Inferior parietal cortex (tissue), 1 donor: ENCODE measurements at regions not wholly inside any gene's neighbourhood (a gene's known extent, or its start where the extent isn't known, plus 50 kb on each side); places are given as distances from the start of the nearest gene placed in this dataset.
"Not testable (repeated sequence)": the region's sequence is repeated elsewhere in the genome, so short reads cannot be mapped to it uniquely, and the experiment has no call there.

Experiments
- DNase-seq: peaks from one replicate; pipeline ENCODE4 v3.0.0-alpha.2; 2016; ENCODE audit errors: extremely low spot score

DNA sequence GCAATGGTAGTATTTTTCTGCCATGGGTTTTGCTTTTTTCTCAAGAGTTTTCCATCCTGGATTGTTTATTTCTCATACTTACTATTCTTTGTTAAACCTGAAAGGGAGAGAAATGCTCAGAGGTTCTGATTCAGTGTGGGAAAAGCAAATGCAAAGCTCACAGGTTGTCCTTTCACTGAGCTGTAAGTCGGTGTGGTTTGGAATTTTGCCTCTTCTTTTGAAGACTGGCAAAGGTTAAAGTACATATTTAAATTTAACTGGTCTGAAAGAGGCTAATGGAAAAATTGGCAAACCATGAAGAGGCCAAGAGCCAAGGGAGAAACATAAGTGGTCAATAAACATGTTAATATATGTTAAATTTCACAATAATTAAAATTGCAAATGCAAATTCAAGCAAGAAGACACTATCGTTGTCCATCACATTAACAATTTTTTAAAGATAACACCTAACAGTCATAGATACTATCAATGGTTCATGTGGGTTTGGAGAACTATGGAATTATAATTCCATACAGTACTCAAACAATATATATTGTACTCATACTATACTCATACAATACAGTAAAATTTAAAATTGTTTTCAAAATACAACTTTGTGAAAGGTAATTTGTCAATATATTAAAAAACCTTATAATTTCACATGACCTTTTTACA lies 246.8 kb upstream of the STT3B start:
- no peak for DNase-seq

DNA sequence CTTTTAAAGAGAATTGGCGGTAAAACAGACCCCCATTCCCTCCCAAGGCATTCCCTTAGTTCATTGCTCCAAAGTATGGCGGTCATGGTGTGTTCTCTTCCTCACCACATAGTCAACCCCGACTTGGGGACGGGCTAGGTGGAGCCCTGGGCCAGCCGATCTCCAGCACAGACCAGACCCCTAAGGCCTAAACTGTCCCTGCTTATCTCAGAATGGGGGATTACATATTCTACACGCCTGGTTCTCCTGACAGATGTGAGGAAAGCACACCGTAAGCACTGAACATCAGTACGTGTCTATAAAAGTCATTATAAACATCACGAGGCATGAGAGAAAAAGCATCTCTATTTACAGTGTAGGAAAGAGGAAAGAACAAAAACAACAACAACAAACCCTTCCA lies 244.5 kb upstream of the STT3B start:
- no peak for DNase-seq

DNA sequence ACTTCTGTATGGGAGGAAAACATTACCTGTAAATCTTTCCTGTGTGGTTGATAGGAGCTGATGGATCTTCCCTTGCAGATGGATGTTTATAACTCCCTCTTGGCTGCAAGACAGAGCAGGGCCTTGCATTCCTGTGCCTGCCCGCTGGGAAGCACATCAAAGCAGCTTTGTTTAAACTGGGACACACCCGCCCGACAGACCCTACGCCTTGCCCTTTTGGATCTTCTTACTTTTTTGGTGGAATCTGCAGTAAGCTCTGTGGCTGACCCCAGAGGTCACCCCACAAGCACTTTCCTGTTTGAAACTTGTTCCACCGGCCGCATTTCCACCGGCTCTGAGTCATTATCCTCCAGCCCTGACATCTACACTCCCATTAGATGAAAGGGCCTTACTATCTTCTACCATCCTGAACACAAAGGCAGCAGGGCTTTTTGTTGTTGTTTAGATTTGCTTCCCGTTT lies 244.1 kb upstream of the STT3B start:
- peak; percentile 9 for DNase-seq

DNA sequence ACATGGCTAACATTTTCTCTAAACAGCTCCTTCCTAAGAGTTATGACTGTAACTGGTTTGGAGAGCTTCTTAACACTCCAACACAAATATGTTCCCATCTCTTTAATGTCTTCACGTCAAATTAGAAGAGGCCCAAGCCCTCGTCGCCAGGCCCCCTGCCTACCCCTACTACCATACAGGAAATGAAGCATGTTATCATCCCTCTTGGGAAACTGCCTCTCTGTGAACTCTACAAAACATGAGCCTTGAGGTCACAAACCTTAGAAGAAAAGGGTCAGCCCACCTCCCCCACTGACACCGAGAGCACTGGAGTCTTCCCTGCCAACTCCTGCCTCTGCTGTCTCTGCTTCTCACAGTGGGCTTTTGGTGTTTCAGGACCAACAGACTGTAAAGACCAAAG lies 243.1 kb upstream of the STT3B start:
- DNase-seq = no peak

DNA sequence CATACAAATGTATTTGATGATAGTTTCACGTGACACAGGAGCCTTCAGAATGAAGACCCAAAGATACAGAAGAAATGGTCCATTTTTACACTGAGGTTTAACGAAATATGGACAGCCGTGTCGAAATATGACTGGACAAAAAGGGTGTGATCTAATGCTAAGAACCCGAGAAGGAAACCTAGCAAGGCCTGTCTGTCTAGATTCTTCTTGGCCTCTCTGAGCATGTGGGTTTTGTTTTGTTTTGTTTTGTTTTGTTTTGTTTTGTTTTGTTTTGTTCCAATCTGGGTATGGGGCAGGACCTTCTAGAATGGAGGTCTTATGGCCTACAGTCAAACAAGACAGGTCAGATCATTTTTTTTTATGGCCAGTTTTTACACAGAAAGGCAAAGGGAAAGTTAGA lies 242.7 kb upstream of the STT3B start:
- no peak for DNase-seq

DNA sequence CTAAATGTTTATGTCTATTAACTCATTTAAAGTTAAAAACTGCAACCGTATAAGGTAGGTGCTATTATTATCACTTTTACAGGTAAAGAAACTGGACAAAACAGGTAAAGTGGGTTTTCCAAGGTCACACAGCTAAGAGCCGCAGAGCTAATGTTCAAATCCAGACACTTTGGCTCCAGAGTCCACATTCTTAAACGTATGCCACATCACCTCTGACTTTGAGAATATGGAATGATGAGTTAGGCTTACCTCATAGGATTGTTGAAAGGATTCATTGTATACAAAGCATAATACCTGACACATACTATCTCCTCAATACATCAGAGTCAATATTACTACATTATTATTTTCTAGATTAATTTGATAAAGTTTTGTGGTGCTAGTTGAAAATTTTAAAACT lies 240.9 kb upstream of the STT3B start:
- no peak for DNase-seq

DNA sequence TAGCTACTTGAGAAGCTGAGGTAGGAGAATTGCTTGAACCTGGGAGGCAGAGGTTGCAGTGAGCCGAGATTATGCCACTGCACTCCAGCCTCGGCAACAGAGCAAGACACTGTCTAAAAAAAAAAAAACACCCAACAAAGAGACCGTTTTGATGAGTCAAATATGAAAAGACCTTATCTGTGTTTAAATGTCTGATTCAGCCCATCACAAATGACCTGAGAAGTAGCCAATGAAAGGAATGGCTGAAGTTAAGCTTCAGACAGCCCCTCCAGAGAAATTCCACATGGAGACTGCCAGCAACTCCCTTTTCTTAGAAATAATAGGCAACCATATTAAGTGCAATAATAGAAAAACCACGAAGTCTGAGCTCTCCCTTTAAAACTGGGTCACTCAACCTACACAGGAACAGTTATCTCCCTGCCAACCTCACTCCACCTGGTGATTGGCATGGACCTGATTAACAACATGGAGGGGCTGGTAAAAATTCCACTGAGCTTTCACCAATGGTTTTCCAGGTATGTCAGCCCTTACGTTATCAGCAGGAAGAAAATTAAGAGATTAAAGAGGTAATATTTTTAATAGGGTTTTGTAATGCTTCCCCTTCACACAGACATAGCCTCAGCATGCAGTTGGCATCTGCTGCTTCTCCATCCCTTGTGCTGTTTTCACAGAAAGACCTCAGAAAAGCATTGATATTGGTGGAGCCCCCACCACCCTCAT lies 238.1 kb upstream of the STT3B start:
- no peak for DNase-seq

DNA sequence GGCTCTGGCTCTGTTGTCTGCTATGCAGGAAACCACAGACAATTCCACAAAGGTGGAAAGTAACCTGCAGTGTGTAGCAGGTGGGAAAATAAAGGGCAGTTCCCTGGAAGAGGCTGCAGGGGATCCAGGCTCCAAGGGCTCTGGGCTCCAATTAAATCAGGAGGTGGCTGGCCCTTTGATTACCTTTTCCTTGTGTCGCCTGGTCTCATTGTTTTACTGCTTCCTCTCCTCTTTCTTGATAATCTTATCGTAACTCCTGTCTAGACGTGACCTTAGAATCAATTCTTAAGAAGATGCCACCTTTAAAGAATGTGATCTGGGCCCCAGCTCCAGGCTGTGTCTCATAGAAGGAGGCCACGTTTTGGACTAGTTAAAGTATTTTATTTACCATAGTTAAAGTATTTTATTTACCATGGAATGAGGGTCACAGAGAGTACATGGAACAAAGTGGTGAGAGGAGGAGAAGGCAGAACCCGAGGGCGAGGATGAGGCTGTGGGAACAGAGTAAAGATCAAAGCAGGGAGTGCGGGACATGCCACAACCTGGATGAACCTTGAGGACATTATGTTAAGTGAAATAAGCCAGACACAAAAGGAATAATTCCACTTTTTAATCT lies 237.5 kb upstream of the STT3B start:
- DNase-seq = no peak

DNA sequence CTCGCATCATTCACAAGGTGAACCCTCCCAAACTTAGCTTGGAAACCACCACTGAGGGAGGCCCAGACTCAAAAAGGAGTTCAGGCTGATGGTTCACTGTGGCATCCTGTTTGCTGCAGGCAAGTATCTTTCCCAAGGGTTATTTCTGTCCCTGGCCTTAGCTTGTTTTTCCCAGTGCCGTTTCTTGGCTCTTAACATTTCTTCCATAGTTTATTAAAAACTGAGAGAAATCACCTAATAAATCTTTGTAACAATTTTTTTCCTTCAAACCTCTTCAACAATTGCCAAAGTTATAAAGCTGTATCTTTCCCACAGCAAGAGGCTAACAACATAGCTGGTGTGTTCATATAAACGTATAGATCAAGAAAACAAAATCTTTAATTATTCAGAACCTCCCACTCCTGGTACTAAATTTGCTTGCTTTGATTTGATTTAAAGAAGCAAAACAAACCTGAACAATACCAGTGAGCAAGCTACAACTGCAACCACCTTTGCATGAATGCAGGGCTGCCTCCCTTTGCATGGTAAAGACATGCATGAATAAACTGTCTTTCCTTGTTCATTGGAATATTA lies 234.9 kb upstream of the STT3B start:
- DNase-seq = no peak

DNA sequence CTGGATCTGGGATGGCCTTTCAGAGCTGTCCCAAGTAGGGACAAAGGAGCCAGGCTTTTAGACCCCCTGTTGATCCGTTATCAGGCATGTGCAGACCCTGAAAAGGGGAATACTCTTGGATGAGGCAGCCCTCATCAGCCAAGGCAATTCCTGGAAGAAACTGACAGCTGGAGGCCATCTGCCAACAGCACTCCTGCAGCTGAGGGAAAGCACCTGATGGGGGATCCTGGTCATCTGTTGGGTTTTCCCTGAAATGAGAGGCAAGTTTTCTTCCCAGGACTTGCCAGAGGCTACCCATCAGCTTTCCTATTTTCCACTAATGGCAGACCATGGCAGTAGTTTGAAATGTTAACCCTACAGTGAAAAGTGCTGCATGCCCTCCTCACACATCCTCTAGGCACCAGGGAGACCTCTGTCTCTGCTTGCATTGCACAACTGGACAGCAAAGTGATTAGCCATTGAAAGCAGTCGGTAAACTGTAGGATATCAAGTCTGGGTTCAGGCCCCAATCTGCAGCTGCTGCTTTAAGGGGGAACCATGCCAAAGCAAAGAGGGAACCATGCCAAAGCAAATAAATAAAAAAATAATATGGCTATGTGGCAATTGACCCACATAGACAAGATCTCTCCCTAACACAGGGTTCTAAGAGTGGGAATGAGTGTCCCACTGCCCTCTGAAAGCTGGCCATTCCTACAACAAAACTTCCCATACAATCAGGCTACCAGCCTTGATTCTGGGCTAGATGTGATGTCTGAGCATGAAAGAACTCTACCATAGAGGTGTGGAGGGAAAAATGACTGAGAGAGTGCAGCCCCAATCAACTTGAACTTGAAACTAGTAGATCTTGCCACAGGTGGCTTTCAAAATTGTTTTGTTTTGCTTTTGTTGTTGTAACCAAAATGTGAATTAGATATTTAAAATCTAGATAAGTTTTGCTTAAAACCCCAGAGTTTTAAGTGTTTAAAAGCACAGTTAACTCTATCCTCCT lies 232.0 kb upstream of the STT3B start:
- no peak for DNase-seq

DNA sequence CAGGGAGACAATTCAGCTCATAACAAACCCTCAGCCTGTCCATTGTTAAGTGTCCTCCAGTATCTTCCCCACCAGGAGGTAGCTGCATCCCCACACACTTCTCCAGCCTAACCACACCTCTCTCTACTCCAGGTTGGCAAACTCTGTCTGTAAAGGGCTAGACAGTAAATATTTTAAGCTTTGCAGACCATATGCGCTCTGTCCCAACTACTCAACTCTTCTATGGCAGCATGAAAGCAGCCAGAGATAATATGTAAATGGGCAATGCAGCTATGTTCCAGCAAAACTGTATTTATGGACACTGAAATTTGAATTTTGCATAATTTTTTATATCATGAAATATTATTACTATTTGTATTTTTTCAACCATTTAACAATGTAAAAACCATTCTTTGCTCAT lies 230.4 kb upstream of the STT3B start:
- DNase-seq = no peak

DNA sequence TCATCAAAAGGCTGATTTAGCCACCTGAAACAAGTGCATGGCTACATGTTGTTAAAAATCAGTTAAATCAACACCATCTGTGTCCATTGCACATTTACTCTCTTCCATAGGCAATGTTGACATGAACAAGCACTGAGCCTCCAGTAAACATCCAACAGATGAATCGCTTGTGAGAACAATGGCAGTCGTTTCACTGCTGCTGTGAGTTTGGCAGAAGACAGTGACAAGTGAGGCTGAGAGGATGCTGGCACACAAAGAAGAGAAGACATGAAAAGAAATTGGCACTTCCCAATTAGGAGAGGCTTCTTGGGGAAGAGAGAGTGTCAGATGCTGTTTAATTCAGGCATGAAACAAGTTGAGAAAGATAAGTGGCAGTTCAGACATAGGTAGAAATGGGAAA lies 227.4 kb upstream of the STT3B start:
- no peak for DNase-seq

DNA sequence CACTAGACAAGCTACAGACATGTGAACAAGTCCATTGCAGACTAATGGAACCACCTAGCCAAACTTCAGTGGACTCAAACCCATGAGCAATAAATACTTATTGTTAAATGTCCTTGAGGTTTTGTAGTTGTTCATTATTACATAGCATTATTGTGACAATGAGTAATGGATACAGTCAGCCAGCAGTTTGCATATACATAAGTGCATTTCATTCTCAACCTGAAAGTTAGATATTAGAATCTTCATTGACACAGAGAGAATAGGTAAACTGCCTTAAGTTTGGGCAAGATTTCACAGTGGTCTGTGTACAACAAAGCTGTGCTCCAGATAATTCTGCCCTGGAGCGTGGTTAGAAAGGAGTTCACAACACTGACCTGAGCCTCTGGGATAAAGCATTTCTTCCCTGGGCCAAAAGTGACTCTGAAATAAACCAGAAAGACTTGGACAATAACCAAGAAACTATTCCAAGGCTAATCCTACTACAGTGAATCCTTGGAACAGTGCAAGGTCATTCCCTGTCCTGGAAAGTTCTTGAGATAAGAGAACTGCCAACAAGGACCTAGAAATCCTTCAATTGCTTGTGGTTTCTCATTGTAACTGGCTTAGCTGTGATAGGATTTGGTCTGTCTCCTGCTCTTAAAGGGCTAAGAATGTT lies 225.5 kb upstream of the STT3B start:
- DNase-seq = no peak

DNA sequence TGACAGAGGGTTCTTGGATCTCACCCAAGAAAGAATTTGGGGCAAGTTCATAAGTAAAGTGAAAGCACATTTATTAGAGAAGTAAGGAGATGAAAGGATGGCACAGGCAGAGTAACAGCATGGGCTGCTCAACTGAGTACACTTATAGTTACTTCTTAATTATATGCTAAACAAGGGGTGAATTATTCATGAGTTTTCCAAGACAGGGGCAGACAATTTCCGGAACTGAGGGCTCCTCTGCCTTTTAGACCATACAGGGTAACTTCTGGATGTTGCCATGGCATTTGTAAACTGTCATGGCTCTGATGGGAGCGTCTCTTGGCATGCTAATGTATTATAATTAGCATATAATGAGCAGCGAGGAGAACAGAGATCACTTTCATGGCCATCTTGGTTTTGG lies 221.2 kb upstream of the STT3B start:
- no peak for DNase-seq

DNA sequence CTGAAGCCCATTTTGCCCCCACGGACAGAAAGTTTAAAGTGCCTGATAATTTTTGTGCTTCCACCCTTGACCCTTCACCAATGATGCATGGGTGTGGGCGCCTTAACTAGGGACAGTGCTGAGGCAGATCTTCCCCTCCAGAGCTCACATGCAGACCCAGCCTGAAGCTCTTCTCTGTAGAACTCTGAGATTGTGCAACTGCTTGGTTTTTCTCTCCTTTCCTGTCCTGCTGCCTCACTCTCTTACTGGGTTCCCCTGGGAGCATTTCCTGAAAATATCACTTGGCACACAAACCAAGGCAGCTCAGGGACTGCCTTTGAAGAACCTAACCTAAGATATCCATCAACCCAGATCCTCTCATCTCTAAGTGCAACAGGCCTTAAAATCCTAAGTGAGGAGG lies 220.3 kb upstream of the STT3B start:
- no peak for DNase-seq

DNA sequence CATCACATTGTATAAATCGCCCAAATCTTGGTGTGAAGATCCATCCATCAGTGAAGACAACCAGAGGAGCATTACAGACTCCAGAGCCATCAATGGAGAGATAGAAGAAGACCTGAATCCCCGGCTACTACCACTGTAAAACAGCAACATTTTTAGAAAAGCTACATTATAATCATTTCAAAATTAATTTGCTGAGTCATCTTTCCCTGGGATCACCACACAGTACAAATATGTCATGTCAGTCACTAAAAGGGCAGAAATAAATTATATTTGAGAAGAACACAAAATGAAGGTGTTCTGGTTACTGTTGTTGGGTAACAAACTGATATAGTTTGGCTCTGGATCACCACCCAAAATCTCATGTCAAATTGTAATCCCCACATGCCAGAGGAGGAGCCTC lies 218.5 kb upstream of the STT3B start:
- DNase-seq = no peak

DNA sequence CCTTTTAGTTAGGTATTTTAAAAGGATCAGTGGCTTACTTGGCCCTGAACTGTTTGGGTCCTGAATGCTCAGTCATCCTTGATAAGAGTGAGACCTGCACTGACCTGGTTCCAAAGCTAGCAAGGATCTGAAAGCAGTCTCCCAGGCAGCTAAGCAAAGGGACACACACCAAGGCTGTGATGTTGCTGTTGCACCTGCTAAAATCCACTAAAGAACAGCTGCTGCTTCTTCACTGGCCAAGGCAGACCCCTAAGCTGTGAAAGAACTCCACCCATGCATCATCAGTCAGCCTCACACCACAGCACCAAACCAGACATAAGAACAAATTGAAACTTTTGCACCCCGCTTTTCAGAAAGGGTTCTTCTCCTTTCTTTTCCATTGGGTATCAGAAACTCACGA lies 213.4 kb upstream of the STT3B start:
- DNase-seq = no peak

DNA sequence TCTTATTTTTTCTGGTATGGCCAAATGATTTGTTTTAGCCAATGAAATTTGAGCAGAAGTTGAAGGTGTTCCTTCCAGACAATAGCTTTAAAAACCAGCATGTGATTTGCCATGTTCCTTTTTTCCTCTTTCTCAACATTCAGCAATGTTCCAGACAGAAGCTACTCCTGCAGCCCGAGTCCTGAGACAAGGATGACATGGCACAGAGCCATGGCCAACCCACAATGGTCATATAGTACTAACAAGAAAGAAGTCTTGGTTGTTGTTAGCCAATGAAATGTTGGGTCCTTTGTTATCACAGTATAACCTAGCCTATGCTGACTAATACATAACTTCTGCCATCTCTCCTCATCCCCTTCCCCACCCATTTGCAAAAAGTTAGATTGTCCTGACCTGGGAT lies 211.1 kb upstream of the STT3B start:
- no peak for DNase-seq

DNA sequence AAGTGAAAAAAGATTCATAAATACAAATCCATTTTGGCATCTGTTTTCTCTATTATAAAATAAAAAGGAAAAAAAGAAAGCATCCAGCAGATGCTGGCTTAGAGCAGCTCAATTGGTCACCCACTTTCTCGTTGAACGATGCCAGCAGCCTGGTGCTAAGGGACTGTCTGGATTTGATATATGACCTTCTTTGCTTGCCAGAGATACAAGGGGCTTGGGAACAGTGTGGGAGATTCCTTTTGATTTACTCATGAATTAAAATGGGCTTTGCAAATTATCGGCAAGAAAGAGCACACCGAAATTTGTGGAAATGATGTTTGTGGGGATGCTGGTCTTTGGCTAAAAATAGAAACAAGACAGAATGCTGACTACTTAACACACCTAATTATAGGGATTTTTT lies 210.3 kb upstream of the STT3B start:
- DNase-seq = no peak

DNA sequence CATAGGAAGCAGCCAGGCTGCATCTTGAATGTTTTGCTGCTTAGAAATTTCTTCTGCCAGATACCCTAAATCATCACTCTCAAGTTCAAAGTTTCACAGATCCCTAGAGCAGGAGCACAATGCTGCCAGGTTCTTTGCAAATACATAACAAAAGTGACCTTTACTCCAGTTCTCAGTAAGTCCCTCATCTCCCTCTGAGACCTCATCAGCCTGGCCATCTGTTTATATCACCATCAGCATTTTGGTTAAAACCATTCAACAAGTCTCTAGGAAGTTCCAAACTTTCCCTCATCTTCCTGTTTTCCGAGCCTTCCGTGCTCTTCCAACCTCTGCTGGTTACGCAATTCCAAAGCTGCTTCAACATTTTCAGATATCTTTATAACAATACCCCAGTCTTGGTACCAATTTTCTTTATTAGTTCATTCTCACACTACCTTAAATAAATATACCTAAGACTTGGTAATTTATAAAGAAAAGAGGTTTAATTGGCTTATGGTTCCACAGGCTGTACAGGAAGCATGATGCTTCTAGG lies 204.8 kb upstream of the STT3B start:
- DNase-seq = not testable (repeated sequence)

DNA sequence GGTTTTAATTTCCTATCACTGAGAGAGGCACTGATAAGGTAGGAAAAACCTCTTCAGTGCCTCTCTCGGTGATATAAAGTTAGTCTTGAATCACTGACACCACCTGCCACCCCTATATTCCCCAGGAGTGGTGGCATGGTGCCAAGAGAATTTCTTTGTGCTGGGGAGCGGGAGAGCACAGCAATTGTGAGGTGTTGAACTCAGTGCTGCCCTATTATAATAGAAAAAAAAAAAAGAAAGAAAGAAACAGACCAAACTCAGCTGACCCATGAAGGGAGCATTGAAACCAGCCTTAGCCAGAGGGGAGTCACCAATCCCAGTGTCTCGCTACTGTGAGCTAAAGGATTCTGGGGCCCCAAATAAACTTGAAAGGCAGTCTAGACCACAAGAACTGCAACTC lies 201.4 kb upstream of the STT3B start:
- DNase-seq = no peak
